GM18909 (cell line): ENCODE measurements at regions not wholly inside any gene's neighbourhood (a gene's known extent, or its start where the extent isn't known, plus 50 kb on each side); places are given as distances from the start of the nearest gene placed in this dataset.

Source experiments
- ATAC-seq: cut with Tn5 transposase; IDR thresholded peaks from one replicate; pipeline ENCODE4 v1.9.1; 2021; ENCODE audit warnings: mild to moderate bottlenecking; ENCODE audit not compliant: unreplicated experiment, poor library complexity

GRCh38 chr2:160859096-160859495, 301.1 kb upstream of the TANK start:
- no peak for ATAC-seq

GRCh38 chr2:160862226-160862625, 298.0 kb upstream of the TANK start:
- ATAC-seq = no peak

- no peak for ATAC-seq
Observed at GRCh38 chr2:160868891-160869290, 291.3 kb upstream of the TANK start.

- ATAC-seq = no peak
Observed at GRCh38 chr2:160869411-160869810, 290.8 kb upstream of the TANK start.

GRCh38 chr2:160870729-160871465, 289.3 kb upstream of the TANK start:
- ATAC-seq = no peak

GRCh38 chr2:160871953-160872352, 288.3 kb upstream of the TANK start:
- ATAC-seq = no peak

GRCh38 chr2:160876029-160876428, 284.2 kb upstream of the TANK start:
- no peak for ATAC-seq

- ATAC-seq = no peak
Observed at GRCh38 chr2:160876765-160877164, 283.5 kb upstream of the TANK start.

GRCh38 chr2:160878618-160879017, 281.6 kb upstream of the TANK start:
- no peak for ATAC-seq

GRCh38 chr2:160882906-160883305, 277.3 kb upstream of the TANK start:
- no peak for ATAC-seq

- ATAC-seq = no peak
Observed at GRCh38 chr2:160884056-160884455, 276.2 kb upstream of the TANK start.

GRCh38 chr2:160889439-160890170, 270.6 kb upstream of the TANK start:
- ATAC-seq = no peak

GRCh38 chr2:160890667-160891352, 269.4 kb upstream of the TANK start:
- no peak for ATAC-seq

GRCh38 chr2:160891353-160891740, 268.9 kb upstream of the TANK start:
- ATAC-seq = no peak

GRCh38 chr2:160892204-160892603, 268.0 kb upstream of the TANK start:
- no peak for ATAC-seq

GRCh38 chr2:160893581-160893980, 266.6 kb upstream of the TANK start:
- ATAC-seq = no peak

GRCh38 chr2:160898581-160899307, 261.5 kb upstream of the TANK start:
- no peak for ATAC-seq

- ATAC-seq = no peak
Observed at GRCh38 chr2:160901613-160902012, 258.6 kb upstream of the TANK start.

GRCh38 chr2:160905862-160906261, 254.4 kb upstream of the TANK start:
- no peak for ATAC-seq

GRCh38 chr2:160906878-160907277, 253.3 kb upstream of the TANK start:
- no peak for ATAC-seq

GRCh38 chr2:160907738-160908137, 252.5 kb upstream of the TANK start:
- ATAC-seq = no peak
